Memory B cell (primary cell): ENCODE measurements at regions not wholly inside any gene's neighbourhood (a gene's known extent, or its start where the extent isn't known, plus 50 kb on each side); places are given as distances from the start of the nearest gene placed in this dataset.
"Not testable (repeated sequence)": the region's sequence is repeated elsewhere in the genome, so short reads cannot be mapped to it uniquely, and the experiment has no call there.

Source experiments
- ATAC-seq: fragments of 150-1000 bp; cut with Tn5 transposase; 2 replicates; pipeline ENCODE4 v1.10.0; 2021; ENCODE audit warnings: low read depth, mild to moderate bottlenecking, moderate library complexity
- DNase-seq, 2 donors: peaks; one replicate each; pipeline ENCODE4 v3.0.0; 2022; ENCODE audit warnings: low spot score in 2 of 2
- H3K27ac Mint-ChIP-seq: one replicate; pipeline ENCODE4 v1.8.0; 2022; ENCODE audit warnings: mild to moderate bottlenecking, moderate library complexity, mixed read lengths
- H3K27me3 Mint-ChIP-seq: one replicate; pipeline ENCODE4 v1.8.0; 2022; ENCODE audit warnings: mixed read lengths
- H3K36me3 Mint-ChIP-seq: one replicate; pipeline ENCODE4 v1.8.0; 2022; ENCODE audit warnings: mild to moderate bottlenecking, mixed read lengths
- H3K4me1 Mint-ChIP-seq: one replicate; pipeline ENCODE4 v1.8.0; 2022; ENCODE audit warnings: mixed read lengths
- H3K4me3 Mint-ChIP-seq: one replicate; pipeline ENCODE4 v1.8.0; 2022; ENCODE audit warnings: mild to moderate bottlenecking, moderate library complexity, mixed read lengths
- H3K9me3 Mint-ChIP-seq: one replicate; pipeline ENCODE4 v1.8.0; 2022; ENCODE audit warnings: mixed read lengths

DNA sequence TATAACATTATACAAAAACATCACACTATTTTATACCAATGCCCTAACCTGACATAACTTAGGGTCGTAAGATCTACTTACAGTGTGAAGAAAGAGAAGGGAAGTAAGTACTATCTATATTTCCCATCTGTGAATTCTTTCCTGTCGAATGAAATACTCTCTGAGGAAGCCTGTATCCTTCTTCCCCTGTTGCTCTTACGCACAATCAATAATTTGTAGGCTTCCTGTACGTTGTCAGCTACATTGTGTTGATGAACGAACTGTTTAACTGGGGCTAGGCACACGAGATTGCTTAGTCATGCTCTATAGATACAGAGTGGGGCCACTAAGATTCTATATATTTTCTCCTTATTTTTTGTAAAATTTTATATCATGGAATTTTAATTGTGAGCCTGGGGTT, 1125.0 kb upstream of the CELF4 start:
- Mint-ChIP-seq H3K27me3 (no peaks in the 10 kb centered on the region), H3K9me3 (peaks cover 3% of the 10 kb centered on the region), H3K4me3 (no peak overlapping the region), H3K4me1 (no peaks in the 10 kb centered on the region), H3K36me3 (no peaks in the 10 kb centered on the region), H3K27ac (no peak overlapping the region)
- ATAC-seq (no peak), DNase-seq (no peak)

- no peaks in the 10 kb centered on the region for H3K4me1 Mint-ChIP-seq
- ATAC-seq (no peak), DNase-seq (no peak)
- H3K9me3 Mint-ChIP-seq: peaks cover 4% of the 10 kb centered on the region
- H3K4me3 Mint-ChIP-seq: no peak overlapping the region
- no peak overlapping the region for H3K27ac Mint-ChIP-seq
- no peaks in the 10 kb centered on the region for H3K27me3 Mint-ChIP-seq
- H3K36me3 Mint-ChIP-seq: no peaks in the 10 kb centered on the region
These were observed 1122.8 kb upstream of the CELF4 start for GRCh38 chr18:38688416-38688815.

DNA sequence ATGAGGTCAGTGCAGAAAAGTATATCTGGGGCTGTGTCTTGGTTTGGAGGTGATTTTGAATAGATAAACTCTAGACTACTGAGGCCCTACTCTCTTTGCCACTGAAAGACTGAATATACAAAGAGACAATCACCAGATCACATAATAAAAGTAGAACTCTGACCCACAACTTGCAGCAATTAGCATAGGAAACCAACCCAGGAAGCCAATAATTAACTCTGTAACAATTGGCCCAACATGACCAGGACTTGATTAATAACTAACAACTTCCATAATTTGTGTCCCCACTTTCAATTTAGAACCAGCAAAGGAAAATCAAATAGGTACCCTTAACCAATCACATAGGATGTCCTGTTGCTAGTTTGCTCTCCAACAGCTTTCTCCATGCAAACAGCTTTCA, 1104.9 kb upstream of the CELF4 start:
- ATAC-seq (no peak), DNase-seq (no peak)
- Mint-ChIP-seq H3K4me3 (no peak overlapping the region), H3K9me3 (peaks cover 3% of the 10 kb centered on the region), H3K4me1 (no peaks in the 10 kb centered on the region), H3K27ac (no peak overlapping the region), H3K27me3 (no peaks in the 10 kb centered on the region), H3K36me3 (no peaks in the 10 kb centered on the region)

- Mint-ChIP-seq H3K27me3 (no peaks in the 10 kb centered on the region), H3K4me3 (no peak overlapping the region), H3K4me1 (peaks cover 2% of the 10 kb centered on the region), H3K9me3 (no peaks in the 10 kb centered on the region), H3K27ac (no peak overlapping the region), H3K36me3 (no peaks in the 10 kb centered on the region)
- DNase-seq (no peak), ATAC-seq (no peak)
These were observed 1099.3 kb upstream of the CELF4 start for GRCh38 chr18:38664929-38665328.

DNA sequence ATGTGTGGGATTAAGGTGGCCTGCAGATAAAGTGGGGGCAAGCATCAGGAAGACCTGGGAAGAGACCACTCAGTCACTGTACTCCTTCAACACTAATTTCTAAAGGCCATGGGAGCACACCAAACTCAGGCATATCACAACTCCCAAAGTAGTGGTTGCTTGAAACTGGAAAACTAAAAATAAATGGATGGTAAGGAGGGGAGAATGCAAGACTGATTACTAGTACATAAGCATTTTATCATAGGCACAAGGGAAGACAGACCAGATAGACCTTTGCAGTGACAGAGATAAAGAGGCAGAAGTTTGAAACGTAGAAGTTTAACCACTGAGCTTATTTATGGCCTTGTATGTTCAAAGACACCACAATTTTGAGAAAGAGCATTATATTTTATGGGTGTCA, 1098.1 kb upstream of the CELF4 start:
- DNase-seq (no peak), ATAC-seq (no peak)
- no peaks in the 10 kb centered on the region for H3K36me3 Mint-ChIP-seq
- H3K27me3 Mint-ChIP-seq: no peaks in the 10 kb centered on the region
- H3K4me3 Mint-ChIP-seq: no peak overlapping the region
- peaks cover 4% of the 10 kb centered on the region for H3K4me1 Mint-ChIP-seq
- no peak overlapping the region for H3K27ac Mint-ChIP-seq
- H3K9me3 Mint-ChIP-seq: no peaks in the 10 kb centered on the region

- ATAC-seq (no peak), DNase-seq (no peak)
- H3K36me3 Mint-ChIP-seq: no peaks in the 10 kb centered on the region
- H3K27me3 Mint-ChIP-seq: no peaks in the 10 kb centered on the region
- H3K27ac Mint-ChIP-seq: no peak overlapping the region
- no peak overlapping the region for H3K4me3 Mint-ChIP-seq
- no peaks in the 10 kb centered on the region for H3K9me3 Mint-ChIP-seq
- peaks cover 4% of the 10 kb centered on the region for H3K4me1 Mint-ChIP-seq
These were observed 1097.7 kb upstream of the CELF4 start for GRCh38 chr18:38663270-38663669.

GRCh38 chr18:38654946-38655345, 1089.3 kb upstream of the CELF4 start:
- Mint-ChIP-seq H3K4me3 (no peak overlapping the region), H3K4me1 (peaks cover 3% of the 10 kb centered on the region), H3K36me3 (no peaks in the 10 kb centered on the region), H3K27me3 (no peaks in the 10 kb centered on the region), H3K27ac (no peak overlapping the region), H3K9me3 (peaks cover 2% of the 10 kb centered on the region)
- DNase-seq (no peak), ATAC-seq (no peak)

- H3K4me1 Mint-ChIP-seq: no peaks in the 10 kb centered on the region
These were observed 1086.1 kb upstream of the CELF4 start for GRCh38 chr18:38651736-38652135.

DNA sequence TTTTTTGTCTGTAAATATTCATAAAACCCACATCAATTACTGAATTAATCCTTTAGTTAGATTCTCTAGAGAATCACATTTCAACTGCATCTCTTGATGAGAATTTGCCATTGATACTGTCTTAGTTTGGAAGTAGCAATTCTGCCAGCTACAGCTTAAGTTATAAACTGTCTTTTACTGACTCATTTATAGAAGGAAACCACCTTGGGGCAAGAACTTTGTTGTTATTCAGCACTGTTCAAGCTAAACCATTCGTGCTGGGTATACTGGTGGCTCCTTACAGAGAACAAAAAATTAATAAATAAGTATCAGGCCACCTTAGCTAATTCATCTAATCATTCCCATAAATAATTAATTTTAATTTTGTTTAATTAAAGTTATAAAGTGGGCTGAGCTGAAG, 1082.6 kb upstream of the CELF4 start:
- H3K4me1 Mint-ChIP-seq: no peaks in the 10 kb centered on the region
- no peak overlapping the region for H3K4me3 Mint-ChIP-seq

More at GRCh38 chr18:38651736-38652135, 1086.1 kb upstream of the CELF4 start:
- no peak for DNase-seq
- ATAC-seq: no peak
- H3K27me3 Mint-ChIP-seq: no peaks in the 10 kb centered on the region
- no peak overlapping the region for H3K27ac Mint-ChIP-seq
- H3K36me3 Mint-ChIP-seq: no peaks in the 10 kb centered on the region
- H3K9me3 Mint-ChIP-seq: peaks cover 2% of the 10 kb centered on the region
- H3K4me3 Mint-ChIP-seq: no peak overlapping the region

DNA sequence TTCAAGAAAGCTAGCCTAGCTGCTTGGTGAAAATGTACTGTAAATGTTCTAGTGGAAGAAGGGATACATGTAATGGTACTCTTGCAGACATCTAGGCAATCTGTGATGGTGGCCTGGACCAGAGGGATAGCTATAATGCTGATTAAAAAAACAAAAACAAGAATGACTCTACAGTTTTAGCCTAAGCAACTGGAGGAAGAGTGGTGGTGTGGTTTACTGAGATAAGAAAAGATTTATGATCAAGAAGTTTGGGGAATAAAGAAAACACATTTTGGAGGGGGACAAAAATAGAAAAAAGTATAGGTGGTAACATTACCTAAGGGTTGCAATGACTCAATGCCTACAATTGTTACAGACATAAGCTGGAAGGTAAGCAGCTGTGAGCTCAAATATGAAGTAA, 1080.7 kb upstream of the CELF4 start:
- Mint-ChIP-seq H3K27ac (no peak overlapping the region), H3K4me3 (no peak overlapping the region), H3K9me3 (no peaks in the 10 kb centered on the region), H3K4me1 (no peaks in the 10 kb centered on the region), H3K27me3 (no peaks in the 10 kb centered on the region), H3K36me3 (no peaks in the 10 kb centered on the region)
- DNase-seq (no peak), ATAC-seq (no peak)

More for the DNA sequence above, 1082.6 kb upstream of the CELF4 start:
- Mint-ChIP-seq H3K27ac (no peak overlapping the region), H3K27me3 (no peaks in the 10 kb centered on the region), H3K36me3 (no peaks in the 10 kb centered on the region), H3K9me3 (peaks cover 2% of the 10 kb centered on the region)
- no peak for ATAC-seq
- DNase-seq: no peak

- H3K27ac Mint-ChIP-seq: no peak overlapping the region
- ATAC-seq: no peak
- peaks cover under 1% of the 10 kb centered on the region for H3K9me3 Mint-ChIP-seq
- no peaks in the 10 kb centered on the region for H3K36me3 Mint-ChIP-seq
- DNase-seq: no peak
- H3K4me1 Mint-ChIP-seq: no peaks in the 10 kb centered on the region
- H3K4me3 Mint-ChIP-seq: no peak overlapping the region
- H3K27me3 Mint-ChIP-seq: no peaks in the 10 kb centered on the region
These were observed 1079.5 kb upstream of the CELF4 start for GRCh38 chr18:38644875-38645641.

- Mint-ChIP-seq H3K36me3 (no peaks in the 10 kb centered on the region), H3K4me3 (no peak overlapping the region), H3K27ac (no peak overlapping the region), H3K4me1 (no peaks in the 10 kb centered on the region), H3K9me3 (peaks cover 10% of the 10 kb centered on the region), H3K27me3 (no peaks in the 10 kb centered on the region)
- ATAC-seq (no peak), DNase-seq (no peak)
These were observed 1077.1 kb upstream of the CELF4 start for GRCh38 chr18:38642711-38643110.

GRCh38 chr18:38639700-38640099, 1074.1 kb upstream of the CELF4 start:
- not testable (repeated sequence) for DNase-seq, H3K36me3 Mint-ChIP-seq, H3K4me1 Mint-ChIP-seq, H3K27me3 Mint-ChIP-seq, H3K4me3 Mint-ChIP-seq, H3K27ac Mint-ChIP-seq, ATAC-seq
- peaks cover 10% of the 10 kb centered on the region for H3K9me3 Mint-ChIP-seq

- H3K27me3 Mint-ChIP-seq: no peaks in the 10 kb centered on the region
- no peaks in the 10 kb centered on the region for H3K36me3 Mint-ChIP-seq
- no peak overlapping the region for H3K4me3 Mint-ChIP-seq
- H3K27ac Mint-ChIP-seq: no peak overlapping the region
- ATAC-seq (no peak), DNase-seq (no peak)
- peaks cover 10% of the 10 kb centered on the region for H3K9me3 Mint-ChIP-seq
- no peaks in the 10 kb centered on the region for H3K4me1 Mint-ChIP-seq
These were observed 1070.3 kb upstream of the CELF4 start for GRCh38 chr18:38635709-38636430.

DNA sequence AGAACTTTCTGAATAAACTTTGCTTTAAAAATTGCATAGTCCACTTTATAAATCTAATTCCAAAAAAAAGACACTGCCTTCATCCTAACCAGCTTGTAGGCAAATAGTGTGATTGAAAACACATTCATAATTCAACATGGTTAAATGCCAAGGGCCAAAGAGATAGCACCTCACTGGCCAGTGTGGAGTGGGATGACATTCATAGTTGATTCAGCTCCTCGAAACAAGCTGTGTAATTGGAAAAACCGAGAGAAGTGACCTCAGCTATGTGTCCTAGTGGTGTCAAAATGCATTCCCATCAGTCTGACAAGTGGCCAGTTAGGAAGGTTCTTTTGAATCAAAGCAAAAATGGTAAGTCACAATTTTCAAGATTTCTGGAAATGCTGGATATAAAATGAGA, 1068.5 kb upstream of the CELF4 start:
- no peaks in the 10 kb centered on the region for H3K4me1 Mint-ChIP-seq
- H3K27me3 Mint-ChIP-seq: no peaks in the 10 kb centered on the region
- no peak overlapping the region for H3K4me3 Mint-ChIP-seq
- H3K9me3 Mint-ChIP-seq: peaks cover 6% of the 10 kb centered on the region
- ATAC-seq (no peak), DNase-seq (no peak)
- H3K36me3 Mint-ChIP-seq: no peaks in the 10 kb centered on the region
- no peak overlapping the region for H3K27ac Mint-ChIP-seq
